HG03571 (cell line): ENCODE measurements at regions not wholly inside any gene's neighbourhood (a gene's known extent, or its start where the extent isn't known, plus 50 kb on each side); places are given as distances from the start of the nearest gene placed in this dataset.

Source experiments
- ATAC-seq: cut with Tn5 transposase; IDR thresholded peaks from one replicate; pipeline ENCODE4 v1.9.1; 2021; ENCODE audit not compliant: unreplicated experiment

- no peak for ATAC-seq
Observed at GRCh38 chr13:68199271-68199670, 969.1 kb upstream of the PCDH9 start.

- no peak for ATAC-seq
Observed at GRCh38 chr13:68190818-68191217, 960.7 kb upstream of the PCDH9 start.

- ATAC-seq, result no peak
Observed at GRCh38 chr13:68185444-68186141, 955.5 kb upstream of the PCDH9 start.

GRCh38 chr13:68176475-68176874 is 946.3 kb upstream of the PCDH9 start:
- ATAC-seq, result no peak

GRCh38 chr13:68174893-68175292 is 944.8 kb upstream of the PCDH9 start:
- no peak for ATAC-seq

GRCh38 chr13:68173111-68173510 is 943.0 kb upstream of the PCDH9 start:
- no peak for ATAC-seq

- ATAC-seq, result no peak
Observed at GRCh38 chr13:68170961-68171360, 940.8 kb upstream of the PCDH9 start.

- no peak for ATAC-seq
Observed at GRCh38 chr13:68168448-68168847, 938.3 kb upstream of the PCDH9 start.

GRCh38 chr13:68160466-68160865 is 930.3 kb upstream of the PCDH9 start:
- ATAC-seq, result no peak

GRCh38 chr13:68152414-68152813 is 922.3 kb upstream of the PCDH9 start:
- no peak for ATAC-seq

- no peak for ATAC-seq
Observed at GRCh38 chr13:68145852-68146251, 915.7 kb upstream of the PCDH9 start.

GRCh38 chr13:68128297-68128915 is 898.3 kb upstream of the PCDH9 start:
- ATAC-seq, result no peak

- no peak for ATAC-seq
Observed at GRCh38 chr13:68125087-68125480, 894.9 kb upstream of the PCDH9 start.

GRCh38 chr13:68124437-68125086 is 894.4 kb upstream of the PCDH9 start:
- no peak for ATAC-seq

GRCh38 chr13:68110178-68110768 is 880.1 kb upstream of the PCDH9 start:
- no peak for ATAC-seq

- ATAC-seq, result no peak
Observed at GRCh38 chr13:68107667-68108066, 877.5 kb upstream of the PCDH9 start.

- no peak for ATAC-seq
Observed at GRCh38 chr13:68099631-68100030, 869.5 kb upstream of the PCDH9 start.

GRCh38 chr13:68081061-68081460 is 850.9 kb upstream of the PCDH9 start:
- ATAC-seq, result no peak

- ATAC-seq, result no peak
Observed at GRCh38 chr13:68078874-68079273, 848.7 kb upstream of the PCDH9 start.

GRCh38 chr13:68078469-68078868 is 848.3 kb upstream of the PCDH9 start:
- ATAC-seq, result no peak

GRCh38 chr13:68076046-68076445 is 845.9 kb upstream of the PCDH9 start:
- no peak for ATAC-seq
